Activated CD8-positive, alpha-beta T cell treated with anti-CD3 and anti-CD28 coated beads for 36 hours (primary cell): ENCODE measurements at regions not wholly inside any gene's neighbourhood (a gene's known extent, or its start where the extent isn't known, plus 50 kb on each side); places are given as distances from the start of the nearest gene placed in this dataset.
"Not testable (repeated sequence)": the region's sequence is repeated elsewhere in the genome, so short reads cannot be mapped to it uniquely, and the experiment has no call there.

ENCODE experiments used
- ATAC-seq: fragments of 200-7000 bp; cut with Tn5 transposase; one replicate; pipeline ENCODE4 v1.10.0; 2021; ENCODE audit warnings: mild to moderate bottlenecking, moderate library complexity
- CTCF ChIA-PET: fragments of 350-600 bp; sonication (Branson Sonifier 250); formaldehyde crosslinking; loops from one replicate; lab custom pipeline; 2021; ENCODE audit warnings: antibody characterized with exemption; lab: Charles Lee
- POLR2A ChIA-PET: fragments of 350-600 bp; sonication (Branson Sonifier 250); formaldehyde crosslinking; loops from one replicate; lab custom pipeline; 2021; ENCODE audit warnings: antibody characterized with exemption; lab: Charles Lee
- DNase-seq: peaks from one replicate; pipeline ENCODE4 v3.0.0-alpha.2; 2020
- H3K27ac Mint-ChIP-seq: one replicate; pipeline ENCODE4 v1.8.0; 2021; ENCODE audit warnings: mild to moderate bottlenecking, mixed read lengths
- H3K27me3 Mint-ChIP-seq: one replicate; pipeline ENCODE4 v1.8.0; 2021; ENCODE audit warnings: mixed read lengths
- H3K36me3 Mint-ChIP-seq: one replicate; pipeline ENCODE4 v1.8.0; 2021; ENCODE audit warnings: low read depth, mixed read lengths
- H3K4me1 Mint-ChIP-seq: one replicate; pipeline ENCODE4 v1.8.0; 2021; ENCODE audit warnings: low read depth, mixed read lengths
- H3K4me3 Mint-ChIP-seq: one replicate; pipeline ENCODE4 v1.8.0; 2021; ENCODE audit warnings: mild to moderate bottlenecking, moderate library complexity, mixed read lengths
- H3K9me3 Mint-ChIP-seq: one replicate; pipeline ENCODE4 v1.8.0; 2021; ENCODE audit warnings: mixed read lengths
- CTCF ChIP-seq: fragments of 200-600 bp; IDR thresholded peaks from one replicate; pipeline ENCODE4 v1.8.0; 2022; ENCODE audit warnings: antibody characterized with exemption, mild to moderate bottlenecking
- intact Hi-C: fragments of 100-400 bp; cut with micrococcal nuclease; formaldehyde crosslinking; loops from one replicate; pipeline ENCODE4 v1.10.0; 2022

GRCh38 chr2:36190097-36190496 lies 165.5 kb upstream of the CRIM1 start:
- TF ChIP-seq CTCF: no peak
- Mint-ChIP-seq H3K27ac (no peak overlapping the region), H3K4me1 (no peaks in the 10 kb centered on the region), H3K4me3 (no peak overlapping the region), H3K36me3 (no peaks in the 10 kb centered on the region), H3K27me3 (no peaks in the 10 kb centered on the region), H3K9me3 (no peaks in the 10 kb centered on the region)
- ATAC-seq (no peak), DNase-seq (no peak)
- POLR2A ChIA-PET: no interaction called here
- intact Hi-C loops: no loop called here
- CTCF ChIA-PET: no interaction called here

GRCh38 chr2:36185624-36186023 lies 170.0 kb upstream of the CRIM1 start:
- no peaks in the 10 kb centered on the region for H3K36me3 Mint-ChIP-seq
- intact Hi-C loops: no loop called here

GRCh38 chr2:36184848-36185247 lies 170.7 kb upstream of the CRIM1 start:
- Mint-ChIP-seq H3K4me1 (no peaks in the 10 kb centered on the region), H3K9me3 (no peaks in the 10 kb centered on the region), H3K4me3 (no peak overlapping the region), H3K36me3 (no peaks in the 10 kb centered on the region), H3K27ac (no peak overlapping the region), H3K27me3 (no peaks in the 10 kb centered on the region)
- no peak for ATAC-seq
- intact Hi-C loops: no loop called here
- TF ChIP-seq CTCF: no peak
- CTCF ChIA-PET: no interaction called here
- DNase-seq: no peak
- POLR2A ChIA-PET: no interaction called here

More at GRCh38 chr2:36185624-36186023, 170.0 kb upstream of the CRIM1 start:
- Mint-ChIP-seq H3K27ac (no peak overlapping the region), H3K4me3 (no peak overlapping the region), H3K27me3 (no peaks in the 10 kb centered on the region), H3K4me1 (no peaks in the 10 kb centered on the region), H3K9me3 (no peaks in the 10 kb centered on the region)
- DNase-seq (no peak), ATAC-seq (no peak)
- ChIA-PET CTCF (no interaction called here), POLR2A (no interaction called here)
- no peak for TF ChIP-seq CTCF

GRCh38 chr2:36180789-36181482 lies 174.6 kb upstream of the CRIM1 start:
- H3K9me3 Mint-ChIP-seq, intact Hi-C loops, H3K4me3 Mint-ChIP-seq, ATAC-seq, POLR2A ChIA-PET, H3K27me3 Mint-ChIP-seq, H3K4me1 Mint-ChIP-seq, CTCF ChIA-PET, H3K27ac Mint-ChIP-seq, DNase-seq, H3K36me3 Mint-ChIP-seq: not testable (repeated sequence)

- intact Hi-C loops, DNase-seq, H3K27me3 Mint-ChIP-seq, H3K4me3 Mint-ChIP-seq, POLR2A ChIA-PET, H3K27ac Mint-ChIP-seq, CTCF ChIA-PET, H3K9me3 Mint-ChIP-seq, H3K36me3 Mint-ChIP-seq, ATAC-seq, H3K4me1 Mint-ChIP-seq: not testable (repeated sequence)
Measured at GRCh38 chr2:36180293-36180692, 175.3 kb upstream of the CRIM1 start.

GRCh38 chr2:36179668-36180269 lies 175.8 kb upstream of the CRIM1 start:
- H3K9me3 Mint-ChIP-seq, H3K4me3 Mint-ChIP-seq, H3K27me3 Mint-ChIP-seq, H3K36me3 Mint-ChIP-seq, CTCF ChIA-PET, intact Hi-C loops, H3K4me1 Mint-ChIP-seq, POLR2A ChIA-PET, ATAC-seq, H3K27ac Mint-ChIP-seq, DNase-seq: not testable (repeated sequence)
